ENCODE measurements at regions not wholly inside any gene's neighbourhood (a gene's known extent, or its start where the extent isn't known, plus 50 kb on each side); places are given as distances from the start of the nearest gene placed in this dataset.

DNA sequence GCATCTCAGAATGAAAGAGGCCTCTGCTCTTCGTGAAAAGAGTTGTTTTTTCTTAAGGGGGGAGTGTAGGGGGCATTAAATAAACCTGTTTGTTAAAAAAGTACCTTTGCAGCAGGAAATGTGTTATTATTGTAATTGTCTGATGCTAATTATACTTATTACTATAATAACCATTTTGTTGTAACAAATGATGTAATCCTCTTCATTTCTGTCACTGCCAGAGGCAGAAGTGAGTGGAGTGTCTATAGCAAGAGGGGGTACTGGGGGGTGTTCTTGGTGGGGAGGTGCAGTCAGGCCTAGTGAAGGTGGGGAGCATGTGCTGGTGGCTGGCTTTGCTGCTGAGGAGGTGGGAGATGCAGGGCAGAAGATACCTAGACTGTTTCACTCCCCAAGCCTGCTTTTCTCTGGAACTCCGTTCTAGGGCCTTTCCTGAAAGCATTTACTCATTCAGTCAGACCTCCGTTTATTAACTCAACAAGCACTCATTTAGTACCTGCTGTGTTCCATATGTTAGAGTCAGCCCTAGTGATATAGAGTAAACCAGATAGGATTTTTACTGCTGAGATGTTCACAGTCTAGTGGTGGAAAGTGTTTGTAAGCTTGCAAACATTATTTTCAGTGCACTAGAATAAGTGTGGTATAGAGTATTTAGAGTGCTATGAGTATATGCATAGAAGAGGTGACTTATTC, 77.5 kb upstream of the CISTR start:
- TF ChIP-seq CTCF (IDR thresholded peaks at IDR 0.05), result no peak
- TF ChIP-seq POLR2A (IDR thresholded peaks at IDR 0.05), result no peak

Measured in suprapubic skin (tissue), 3 donors.